GM21576 (cell line): ENCODE measurements at regions not wholly inside any gene's neighbourhood (a gene's known extent, or its start where the extent isn't known, plus 50 kb on each side); places are given as distances from the start of the nearest gene placed in this dataset.

Source experiments
- ATAC-seq: cut with Tn5 transposase; IDR thresholded peaks from one replicate; pipeline ENCODE4 v1.9.1; 2021; ENCODE audit warnings: mild to moderate bottlenecking, moderate library complexity; ENCODE audit not compliant: unreplicated experiment

GRCh38 chr6:156461647-156462046, 315.5 kb upstream of the ARID1B start:
- no peak for ATAC-seq

- ATAC-seq: no peak
These were observed 319.6 kb upstream of the ARID1B start for GRCh38 chr6:156457601-156458000.

GRCh38 chr6:156455847-156456246, 321.3 kb upstream of the ARID1B start:
- no peak for ATAC-seq

- no peak for ATAC-seq
These were observed 322.3 kb upstream of the ARID1B start for GRCh38 chr6:156454867-156455266.

- ATAC-seq: no peak
These were observed 325.5 kb upstream of the ARID1B start for GRCh38 chr6:156451726-156452125.

GRCh38 chr6:156451088-156451487, 326.1 kb upstream of the ARID1B start:
- no peak for ATAC-seq

GRCh38 chr6:156450421-156450820, 326.8 kb upstream of the ARID1B start:
- no peak for ATAC-seq

- ATAC-seq: no peak
These were observed 327.6 kb upstream of the ARID1B start for GRCh38 chr6:156449569-156449968.

GRCh38 chr6:156449128-156449527, 328.1 kb upstream of the ARID1B start:
- no peak for ATAC-seq

- ATAC-seq: no peak
These were observed 328.6 kb upstream of the ARID1B start for GRCh38 chr6:156448579-156448978.

- no peak for ATAC-seq
These were observed 336.5 kb upstream of the ARID1B start for GRCh38 chr6:156440688-156441087.

- ATAC-seq: no peak
These were observed 338.7 kb upstream of the ARID1B start for GRCh38 chr6:156438350-156438923.

- no peak for ATAC-seq
These were observed 339.9 kb upstream of the ARID1B start for GRCh38 chr6:156437121-156437879.

- no peak for ATAC-seq
These were observed 342.4 kb upstream of the ARID1B start for GRCh38 chr6:156434795-156435190.

- ATAC-seq: no peak
These were observed 343.0 kb upstream of the ARID1B start for GRCh38 chr6:156434049-156434794.

- ATAC-seq: no peak
These were observed 344.6 kb upstream of the ARID1B start for GRCh38 chr6:156432543-156432942.

- ATAC-seq: no peak
These were observed 346.8 kb upstream of the ARID1B start for GRCh38 chr6:156430386-156430785.

- ATAC-seq: no peak
These were observed 349.8 kb upstream of the ARID1B start for GRCh38 chr6:156427345-156427744.

GRCh38 chr6:156425359-156426020, 351.7 kb upstream of the ARID1B start:
- ATAC-seq: no peak

GRCh38 chr6:156423829-156424228, 353.3 kb upstream of the ARID1B start:
- ATAC-seq: no peak

- ATAC-seq: no peak
These were observed 354.1 kb upstream of the ARID1B start for GRCh38 chr6:156423075-156423474.
